ENCODE measurements at regions not wholly inside any gene's neighbourhood (a gene's known extent, or its start where the extent isn't known, plus 50 kb on each side); places are given as distances from the start of the nearest gene placed in this dataset.

- TF ChIP-seq POLR2A (IDR thresholded peaks at IDR 0.05; ENCODE audit: borderline replicate concordance, extremely low read depth, insufficient read depth, insufficient read length) (no peak), ZNF274 (IDR thresholded peaks at IDR 0.05; ENCODE audit: low read depth, low read length) (no peak), EGR1 (IDR thresholded peaks at IDR 0.05; ENCODE audit: low read depth) (no peak), YY1 (IDR thresholded peaks at IDR 0.05; ENCODE audit: extremely low read depth, insufficient replicate concordance, low read depth, low read length) (no peak), POLR2AphosphoS5 (IDR thresholded peaks at IDR 0.05; ENCODE audit: low read depth, low read length) (no peak), EZH2phosphoT487 (IDR thresholded peaks at IDR 0.05; ENCODE audit: borderline replicate concordance) (no peak), FOSL1 (IDR thresholded peaks at IDR 0.05; ENCODE audit: low read depth) (no peak), EZH2 (IDR thresholded peaks at IDR 0.05) (no peak), ZBTB33 (IDR thresholded peaks at IDR 0.05; ENCODE audit: extremely low read depth, insufficient replicate concordance, low read length) (no peak), RAD21 (IDR thresholded peaks at IDR 0.05; ENCODE audit: low read depth) (no peak)
- TF ChIP-seq, protein P1, sequence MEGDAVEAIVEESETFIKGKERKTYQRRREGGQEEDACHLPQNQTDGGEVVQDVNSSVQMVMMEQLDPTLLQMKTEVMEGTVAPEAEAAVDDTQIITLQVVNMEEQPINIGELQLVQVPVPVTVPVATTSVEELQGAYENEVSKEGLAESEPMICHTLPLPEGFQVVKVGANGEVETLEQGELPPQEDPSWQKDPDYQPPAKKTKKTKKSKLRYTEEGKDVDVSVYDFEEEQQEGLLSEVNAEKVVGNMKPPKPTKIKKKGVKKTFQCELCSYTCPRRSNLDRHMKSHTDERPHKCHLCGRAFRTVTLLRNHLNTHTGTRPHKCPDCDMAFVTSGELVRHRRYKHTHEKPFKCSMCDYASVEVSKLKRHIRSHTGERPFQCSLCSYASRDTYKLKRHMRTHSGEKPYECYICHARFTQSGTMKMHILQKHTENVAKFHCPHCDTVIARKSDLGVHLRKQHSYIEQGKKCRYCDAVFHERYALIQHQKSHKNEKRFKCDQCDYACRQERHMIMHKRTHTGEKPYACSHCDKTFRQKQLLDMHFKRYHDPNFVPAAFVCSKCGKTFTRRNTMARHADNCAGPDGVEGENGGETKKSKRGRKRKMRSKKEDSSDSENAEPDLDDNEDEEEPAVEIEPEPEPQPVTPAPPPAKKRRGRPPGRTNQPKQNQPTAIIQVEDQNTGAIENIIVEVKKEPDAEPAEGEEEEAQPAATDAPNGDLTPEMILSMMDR (IDR thresholded peaks at IDR 0.05 in 2 of 3, conservative IDR thresholded peaks at IDR 0.05 in 1 of 3; ENCODE audit: borderline replicate concordance in 1 of 3, insufficient read depth in 1 of 3, low read depth in 2 of 3, low read length in 2 of 3) = no peak
- TF ChIP-seq, protein P2, sequence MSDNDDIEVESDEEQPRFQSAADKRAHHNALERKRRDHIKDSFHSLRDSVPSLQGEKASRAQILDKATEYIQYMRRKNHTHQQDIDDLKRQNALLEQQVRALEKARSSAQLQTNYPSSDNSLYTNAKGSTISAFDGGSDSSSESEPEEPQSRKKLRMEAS (IDR thresholded peaks at IDR 0.05) = no peak
- TF ChIP-seq, protein P3, sequence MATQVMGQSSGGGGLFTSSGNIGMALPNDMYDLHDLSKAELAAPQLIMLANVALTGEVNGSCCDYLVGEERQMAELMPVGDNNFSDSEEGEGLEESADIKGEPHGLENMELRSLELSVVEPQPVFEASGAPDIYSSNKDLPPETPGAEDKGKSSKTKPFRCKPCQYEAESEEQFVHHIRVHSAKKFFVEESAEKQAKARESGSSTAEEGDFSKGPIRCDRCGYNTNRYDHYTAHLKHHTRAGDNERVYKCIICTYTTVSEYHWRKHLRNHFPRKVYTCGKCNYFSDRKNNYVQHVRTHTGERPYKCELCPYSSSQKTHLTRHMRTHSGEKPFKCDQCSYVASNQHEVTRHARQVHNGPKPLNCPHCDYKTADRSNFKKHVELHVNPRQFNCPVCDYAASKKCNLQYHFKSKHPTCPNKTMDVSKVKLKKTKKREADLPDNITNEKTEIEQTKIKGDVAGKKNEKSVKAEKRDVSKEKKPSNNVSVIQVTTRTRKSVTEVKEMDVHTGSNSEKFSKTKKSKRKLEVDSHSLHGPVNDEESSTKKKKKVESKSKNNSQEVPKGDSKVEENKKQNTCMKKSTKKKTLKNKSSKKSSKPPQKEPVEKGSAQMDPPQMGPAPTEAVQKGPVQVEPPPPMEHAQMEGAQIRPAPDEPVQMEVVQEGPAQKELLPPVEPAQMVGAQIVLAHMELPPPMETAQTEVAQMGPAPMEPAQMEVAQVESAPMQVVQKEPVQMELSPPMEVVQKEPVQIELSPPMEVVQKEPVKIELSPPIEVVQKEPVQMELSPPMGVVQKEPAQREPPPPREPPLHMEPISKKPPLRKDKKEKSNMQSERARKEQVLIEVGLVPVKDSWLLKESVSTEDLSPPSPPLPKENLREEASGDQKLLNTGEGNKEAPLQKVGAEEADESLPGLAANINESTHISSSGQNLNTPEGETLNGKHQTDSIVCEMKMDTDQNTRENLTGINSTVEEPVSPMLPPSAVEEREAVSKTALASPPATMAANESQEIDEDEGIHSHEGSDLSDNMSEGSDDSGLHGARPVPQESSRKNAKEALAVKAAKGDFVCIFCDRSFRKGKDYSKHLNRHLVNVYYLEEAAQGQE (IDR thresholded peaks at IDR 0.05; ENCODE audit: low read depth) = no peak
Observed at GRCh38 chr4:52431410-52431809, 227.7 kb downstream of the USP46 start.
